GM18511 (cell line): ENCODE measurements at regions not wholly inside any gene's neighbourhood (a gene's known extent, or its start where the extent isn't known, plus 50 kb on each side); places are given as distances from the start of the nearest gene placed in this dataset.
"Not testable (repeated sequence)": the region's sequence is repeated elsewhere in the genome, so short reads cannot be mapped to it uniquely, and the experiment has no call there.

ENCODE experiments used
- ATAC-seq: cut with Tn5 transposase; IDR thresholded peaks from one replicate; pipeline ENCODE4 v1.9.1; 2021; ENCODE audit warnings: mild to moderate bottlenecking, moderate library complexity; ENCODE audit not compliant: unreplicated experiment

- ATAC-seq, result no peak
These were observed 466.3 kb downstream of the GUCY1A2 start for GRCh38 chr11:106551744-106552673.

- no peak for ATAC-seq
These were observed 465.5 kb downstream of the GUCY1A2 start for GRCh38 chr11:106552694-106553203.

GRCh38 chr11:106553304-106553703 is 465.0 kb downstream of the GUCY1A2 start:
- no peak for ATAC-seq

- not testable (repeated sequence) for ATAC-seq
These were observed 462.6 kb downstream of the GUCY1A2 start for GRCh38 chr11:106555566-106556250.

- no peak for ATAC-seq
These were observed 452.9 kb downstream of the GUCY1A2 start for GRCh38 chr11:106565326-106565725.

- no peak for ATAC-seq
These were observed 449.6 kb downstream of the GUCY1A2 start for GRCh38 chr11:106568632-106569031.

GRCh38 chr11:106577384-106577783 is 440.9 kb downstream of the GUCY1A2 start:
- ATAC-seq, result not testable (repeated sequence)

GRCh38 chr11:106581399-106581798 is 436.9 kb downstream of the GUCY1A2 start:
- no peak for ATAC-seq

- ATAC-seq, result no peak
These were observed 433.2 kb downstream of the GUCY1A2 start for GRCh38 chr11:106585061-106585460.

GRCh38 chr11:106594751-106595351 is 423.4 kb downstream of the GUCY1A2 start:
- ATAC-seq, result no peak

GRCh38 chr11:106601684-106602297 is 416.5 kb downstream of the GUCY1A2 start:
- no peak for ATAC-seq

- ATAC-seq, result no peak
These were observed 409.6 kb downstream of the GUCY1A2 start for GRCh38 chr11:106608677-106609076.

GRCh38 chr11:106614262-106614661 is 404.0 kb downstream of the GUCY1A2 start:
- ATAC-seq, result no peak

GRCh38 chr11:106619320-106619990 is 398.8 kb downstream of the GUCY1A2 start:
- no peak for ATAC-seq

GRCh38 chr11:106621484-106621883 is 396.8 kb downstream of the GUCY1A2 start:
- ATAC-seq, result no peak
